Activated naive CD4-positive, alpha-beta T cell treated with anti-CD3 and anti-CD28 coated beads for 36 hours (primary cell): ENCODE measurements at regions not wholly inside any gene's neighbourhood (a gene's known extent, or its start where the extent isn't known, plus 50 kb on each side); places are given as distances from the start of the nearest gene placed in this dataset.

Experiments
- CTCF ChIA-PET: fragments of 350-600 bp; sonication (Branson Sonifier 250); formaldehyde crosslinking; loops from one replicate; lab custom pipeline; 2021; ENCODE audit warnings: antibody characterized with exemption; lab: Charles Lee
- DNase-seq: peaks from one replicate; pipeline ENCODE4 v3.0.0-alpha.2; 2020
- H3K27ac Mint-ChIP-seq: one replicate; pipeline ENCODE4 v1.8.0; 2021; ENCODE audit warnings: mild to moderate bottlenecking, mixed read lengths
- H3K27me3 Mint-ChIP-seq: one replicate; pipeline ENCODE4 v1.8.0; 2021; ENCODE audit warnings: low read depth, mixed read lengths
- H3K36me3 Mint-ChIP-seq: one replicate; pipeline ENCODE4 v1.8.0; 2021; ENCODE audit warnings: low read depth, mixed read lengths
- H3K4me1 Mint-ChIP-seq: one replicate; pipeline ENCODE4 v1.8.0; 2021; ENCODE audit warnings: low read depth, mixed read lengths
- H3K4me3 Mint-ChIP-seq: one replicate; pipeline ENCODE4 v1.8.0; 2021; ENCODE audit warnings: mild to moderate bottlenecking, moderate library complexity, mixed read lengths
- H3K9me3 Mint-ChIP-seq: one replicate; pipeline ENCODE4 v1.8.0; 2021; ENCODE audit warnings: mixed read lengths
- intact Hi-C: fragments of 100-400 bp; cut with micrococcal nuclease; formaldehyde crosslinking; loops from one replicate; pipeline ENCODE4 v1.15.1; 2023

GRCh38 chr3:80408030-80408721 lies 640.4 kb upstream of the ROBO1 start:
- Mint-ChIP-seq H3K27ac (no peak overlapping the region), H3K36me3 (no peaks in the 10 kb centered on the region), H3K4me3 (no peak overlapping the region), H3K27me3 (no peaks in the 10 kb centered on the region), H3K9me3 (peaks cover 7% of the 10 kb centered on the region), H3K4me1 (no peaks in the 10 kb centered on the region)
- intact Hi-C loops, result no loop called here
- CTCF ChIA-PET, result no interaction called here
- no peak for DNase-seq

GRCh38 chr3:80405618-80406017 lies 637.8 kb upstream of the ROBO1 start:
- CTCF ChIA-PET, result no interaction called here
- no peaks in the 10 kb centered on the region for H3K27me3 Mint-ChIP-seq
- H3K4me1 Mint-ChIP-seq, result no peaks in the 10 kb centered on the region
- H3K27ac Mint-ChIP-seq, result no peak overlapping the region
- H3K36me3 Mint-ChIP-seq, result no peaks in the 10 kb centered on the region
- no peak overlapping the region for H3K4me3 Mint-ChIP-seq
- no peaks in the 10 kb centered on the region for H3K9me3 Mint-ChIP-seq
- intact Hi-C loops, result no loop called here
- no peak for DNase-seq

GRCh38 chr3:80395023-80395422 lies 627.2 kb upstream of the ROBO1 start:
- intact Hi-C loops, result no loop called here
- Mint-ChIP-seq H3K9me3 (peaks cover 4% of the 10 kb centered on the region), H3K27me3 (no peaks in the 10 kb centered on the region), H3K36me3 (no peaks in the 10 kb centered on the region), H3K4me3 (no peak overlapping the region), H3K27ac (no peak overlapping the region), H3K4me1 (no peaks in the 10 kb centered on the region)
- CTCF ChIA-PET, result no interaction called here
- DNase-seq, result no peak

GRCh38 chr3:80391573-80391972 lies 623.8 kb upstream of the ROBO1 start:
- Mint-ChIP-seq H3K4me3 (no peak overlapping the region), H3K9me3 (peaks cover 4% of the 10 kb centered on the region), H3K27me3 (no peaks in the 10 kb centered on the region), H3K27ac (no peak overlapping the region), H3K4me1 (no peaks in the 10 kb centered on the region), H3K36me3 (no peaks in the 10 kb centered on the region)
- CTCF ChIA-PET, result no interaction called here
- intact Hi-C loops, result no loop called here
- DNase-seq, result no peak

GRCh38 chr3:80384811-80385210 lies 617.0 kb upstream of the ROBO1 start:
- H3K9me3 Mint-ChIP-seq, result peaks cover 15% of the 10 kb centered on the region
- no peaks in the 10 kb centered on the region for H3K36me3 Mint-ChIP-seq
- no peak for DNase-seq
- no peak overlapping the region for H3K4me3 Mint-ChIP-seq
- intact Hi-C loops, result no loop called here
- H3K27me3 Mint-ChIP-seq, result no peaks in the 10 kb centered on the region
- no peak overlapping the region for H3K27ac Mint-ChIP-seq
- CTCF ChIA-PET, result no interaction called here
- no peaks in the 10 kb centered on the region for H3K4me1 Mint-ChIP-seq

- CTCF ChIA-PET, result no interaction called here
- H3K27ac Mint-ChIP-seq, result no peak overlapping the region
- no peaks in the 10 kb centered on the region for H3K4me1 Mint-ChIP-seq
- DNase-seq, result no peak
- intact Hi-C loops, result no loop called here
- no peaks in the 10 kb centered on the region for H3K27me3 Mint-ChIP-seq
- H3K9me3 Mint-ChIP-seq, result peaks cover 9% of the 10 kb centered on the region
- no peaks in the 10 kb centered on the region for H3K36me3 Mint-ChIP-seq
- H3K4me3 Mint-ChIP-seq, result no peak overlapping the region
Observed at GRCh38 chr3:80374423-80374822, 606.6 kb upstream of the ROBO1 start.

- no peak for DNase-seq
- peaks cover 14% of the 10 kb centered on the region for H3K9me3 Mint-ChIP-seq
- no peak overlapping the region for H3K4me3 Mint-ChIP-seq
- CTCF ChIA-PET, result no interaction called here
- H3K4me1 Mint-ChIP-seq, result no peaks in the 10 kb centered on the region
- intact Hi-C loops, result no loop called here
- H3K36me3 Mint-ChIP-seq, result no peaks in the 10 kb centered on the region
- no peaks in the 10 kb centered on the region for H3K27me3 Mint-ChIP-seq
- H3K27ac Mint-ChIP-seq, result no peak overlapping the region
Observed at GRCh38 chr3:80368616-80369015, 600.8 kb upstream of the ROBO1 start.

- Mint-ChIP-seq H3K4me3 (no peak overlapping the region), H3K27me3 (no peaks in the 10 kb centered on the region), H3K9me3 (peaks cover 12% of the 10 kb centered on the region), H3K36me3 (no peaks in the 10 kb centered on the region), H3K4me1 (no peaks in the 10 kb centered on the region), H3K27ac (no peak overlapping the region)
- CTCF ChIA-PET, result no interaction called here
- intact Hi-C loops, result no loop called here
- no peak for DNase-seq
Observed at GRCh38 chr3:80366808-80367548, 599.2 kb upstream of the ROBO1 start.

GRCh38 chr3:80357761-80358160 lies 590.0 kb upstream of the ROBO1 start:
- H3K4me3 Mint-ChIP-seq, result no peak overlapping the region
- no peak for DNase-seq
- peaks cover 5% of the 10 kb centered on the region for H3K9me3 Mint-ChIP-seq
- intact Hi-C loops, result no loop called here
- no peaks in the 10 kb centered on the region for H3K27me3 Mint-ChIP-seq
- CTCF ChIA-PET, result no interaction called here
- H3K36me3 Mint-ChIP-seq, result no peaks in the 10 kb centered on the region
- H3K27ac Mint-ChIP-seq, result no peak overlapping the region
- no peaks in the 10 kb centered on the region for H3K4me1 Mint-ChIP-seq

- Mint-ChIP-seq H3K36me3 (no peaks in the 10 kb centered on the region), H3K4me1 (no peaks in the 10 kb centered on the region), H3K4me3 (no peak overlapping the region), H3K27ac (no peak overlapping the region), H3K27me3 (no peaks in the 10 kb centered on the region), H3K9me3 (peaks cover 8% of the 10 kb centered on the region)
- no peak for DNase-seq
- CTCF ChIA-PET, result no interaction called here
- intact Hi-C loops, result no loop called here
Observed at GRCh38 chr3:80355144-80355543, 587.3 kb upstream of the ROBO1 start.

- Mint-ChIP-seq H3K4me3 (no peak overlapping the region), H3K4me1 (no peaks in the 10 kb centered on the region), H3K27ac (no peak overlapping the region), H3K36me3 (no peaks in the 10 kb centered on the region), H3K9me3 (peaks cover 6% of the 10 kb centered on the region), H3K27me3 (no peaks in the 10 kb centered on the region)
- no peak for DNase-seq
- CTCF ChIA-PET, result no interaction called here
- intact Hi-C loops, result no loop called here
Observed at GRCh38 chr3:80351201-80351600, 583.4 kb upstream of the ROBO1 start.

GRCh38 chr3:80350771-80351170 lies 583.0 kb upstream of the ROBO1 start:
- no peak overlapping the region for H3K27ac Mint-ChIP-seq
- H3K9me3 Mint-ChIP-seq, result peaks cover 6% of the 10 kb centered on the region
- H3K4me1 Mint-ChIP-seq, result no peaks in the 10 kb centered on the region
- no peaks in the 10 kb centered on the region for H3K27me3 Mint-ChIP-seq
- CTCF ChIA-PET, result no interaction called here
- no peaks in the 10 kb centered on the region for H3K36me3 Mint-ChIP-seq
- DNase-seq, result no peak
- no peak overlapping the region for H3K4me3 Mint-ChIP-seq
- intact Hi-C loops, result no loop called here

GRCh38 chr3:80338366-80338765 lies 570.6 kb upstream of the ROBO1 start:
- no peak overlapping the region for H3K4me3 Mint-ChIP-seq
- CTCF ChIA-PET, result interaction anchor here (0.5 kb wide), 1 partner anchor 954 kb away, joined by 4 read pairs; no protein-coding TSS in a partner anchor
- no peak overlapping the region for H3K27ac Mint-ChIP-seq
- DNase-seq, result no peak
- peaks cover 3% of the 10 kb centered on the region for H3K9me3 Mint-ChIP-seq
- intact Hi-C loops, result no loop called here
- H3K36me3 Mint-ChIP-seq, result no peaks in the 10 kb centered on the region
- H3K4me1 Mint-ChIP-seq, result no peaks in the 10 kb centered on the region
- H3K27me3 Mint-ChIP-seq, result no peaks in the 10 kb centered on the region
